NCI-H1930 (cell line): ENCODE measurements at regions not wholly inside any gene's neighbourhood (a gene's known extent, or its start where the extent isn't known, plus 50 kb on each side); places are given as distances from the start of the nearest gene placed in this dataset.

Source experiments
- DNase-seq, 2 experiments: peaks; one replicate each; lab custom pipeline; 2025; lab: John Stamatoyannopoulos, UW

- no peak for DNase-seq
Observed at GRCh38 chr9:7984203-7984602, 184.6 kb upstream of the DMAC1 start.

DNA sequence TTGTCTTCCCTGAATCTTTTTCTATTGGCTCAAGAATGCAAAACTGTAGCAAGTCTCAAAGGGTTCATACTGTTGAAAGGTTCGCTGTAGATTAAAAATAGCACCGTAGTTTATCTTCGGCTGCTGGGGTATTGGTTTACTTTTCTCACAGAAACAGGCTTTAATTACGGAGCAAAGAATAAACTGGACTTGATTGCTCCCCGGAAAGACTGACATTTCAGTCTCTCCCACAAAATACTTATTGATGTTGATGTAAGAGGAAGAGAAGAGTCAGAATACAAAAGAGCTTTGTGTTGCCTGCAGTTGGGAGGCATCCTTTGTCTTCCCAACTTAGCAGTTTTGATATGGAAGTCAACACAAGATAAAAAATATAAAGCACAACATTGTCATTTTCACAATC, 183.9 kb upstream of the DMAC1 start:
- peak; percentile 64 to 73 for DNase-seq

DNA sequence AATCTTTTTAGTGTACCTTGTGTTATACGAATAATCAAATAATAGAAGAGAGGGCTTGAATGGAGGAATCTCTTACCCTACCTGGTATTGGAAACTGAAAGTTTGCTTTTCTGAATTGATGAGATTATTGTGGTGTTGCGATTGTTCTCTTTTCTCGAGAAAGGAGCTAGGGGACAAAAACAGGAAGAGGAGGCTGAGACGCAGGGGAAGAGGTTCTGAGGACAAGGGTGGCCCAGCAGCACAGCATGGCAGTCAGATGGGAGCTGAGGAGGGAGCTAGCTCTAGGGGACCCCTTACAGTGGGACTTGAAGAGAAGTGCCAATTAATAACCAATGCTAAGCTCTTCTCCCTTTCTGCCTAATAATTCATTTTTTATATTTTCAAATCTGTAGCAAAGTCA, 183.3 kb upstream of the DMAC1 start:
- DNase-seq, result no peak

DNA sequence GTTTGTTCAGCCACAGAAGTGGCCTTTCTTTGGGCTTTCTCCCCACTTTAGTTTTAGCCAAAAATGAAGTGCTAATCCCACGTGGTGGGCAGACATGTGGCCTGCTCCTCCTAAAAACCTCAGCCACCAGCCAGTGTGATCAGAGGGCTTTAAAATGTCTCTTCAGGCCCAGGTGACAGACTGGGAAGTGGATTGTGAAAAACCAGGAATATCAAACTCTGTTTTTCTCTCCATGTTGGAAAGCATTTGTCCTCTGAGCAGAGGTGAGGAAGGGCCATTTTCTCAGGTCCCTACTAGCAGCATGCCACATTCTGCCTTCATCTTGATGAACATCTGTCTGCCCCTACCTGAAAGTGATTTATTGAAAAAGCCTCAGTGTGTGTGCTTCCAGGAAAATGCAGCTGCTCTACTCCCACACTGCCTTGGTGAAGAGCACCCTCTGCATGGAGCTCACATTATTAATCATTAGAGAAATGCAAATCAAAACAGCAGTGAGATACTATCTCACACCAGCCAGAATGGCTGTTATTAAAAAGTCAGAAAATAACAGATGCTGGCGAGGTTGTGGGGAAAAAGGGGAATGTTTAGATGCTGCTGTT, 181.2 kb upstream of the DMAC1 start:
- no peak for DNase-seq

DNA sequence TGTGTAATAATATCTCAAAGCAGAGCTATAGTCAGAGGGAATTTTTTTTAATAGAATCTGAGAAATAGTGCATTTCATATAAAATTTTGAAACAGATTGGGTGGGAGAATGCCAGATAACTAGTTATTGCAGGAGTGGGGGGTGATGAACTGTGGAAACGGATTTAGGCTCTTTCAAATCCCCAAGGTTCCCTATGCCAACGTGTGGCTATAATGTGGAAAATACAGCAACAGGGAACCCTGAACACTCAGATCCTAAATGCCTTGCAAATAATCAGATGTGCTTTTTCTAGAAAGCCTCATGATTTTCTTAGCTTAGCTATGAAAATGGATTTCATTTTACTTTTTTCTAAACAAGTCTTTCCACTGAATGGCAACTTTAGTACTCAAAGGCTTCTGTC, 180.5 kb upstream of the DMAC1 start:
- DNase-seq, result no peak

DNA sequence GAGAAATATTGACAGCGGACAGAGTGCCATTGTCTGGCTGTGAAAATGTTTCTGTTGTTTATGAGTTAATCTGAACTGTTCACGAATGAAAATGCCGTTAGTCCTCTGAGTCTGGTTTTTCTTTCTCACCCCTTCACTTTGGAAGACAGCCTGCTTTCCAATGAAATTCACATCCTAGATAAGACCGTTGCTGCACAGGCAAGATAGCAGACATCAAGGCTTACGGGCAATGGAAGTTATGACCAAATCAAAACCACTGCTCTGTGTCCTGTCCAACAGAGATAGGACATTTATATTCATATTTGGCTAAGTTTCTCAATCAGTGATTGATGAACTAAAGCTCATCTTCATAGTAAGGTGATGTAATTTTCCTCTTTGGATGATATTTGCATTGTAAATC, 180.0 kb upstream of the DMAC1 start:
- DNase-seq, result no peak

DNA sequence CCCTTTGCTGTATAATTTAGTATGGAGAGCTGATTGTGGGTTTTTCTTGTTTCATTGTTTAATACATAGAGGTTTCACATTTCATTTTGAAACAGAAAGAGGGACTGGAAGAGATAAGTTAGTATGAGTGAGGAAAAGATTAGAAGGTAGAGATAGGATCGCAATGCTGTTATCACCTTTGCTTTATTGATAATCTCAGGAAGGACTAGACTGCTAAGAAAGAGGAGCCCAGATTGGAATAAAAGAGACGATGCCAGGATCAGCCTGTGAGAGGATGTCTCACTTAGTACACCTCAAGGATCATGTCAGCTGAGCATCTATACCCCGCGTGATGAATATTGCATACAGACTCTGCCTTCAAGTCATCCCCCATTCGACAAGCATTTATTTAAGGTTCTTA, 178.0 kb upstream of the DMAC1 start:
- no peak for DNase-seq

DNA sequence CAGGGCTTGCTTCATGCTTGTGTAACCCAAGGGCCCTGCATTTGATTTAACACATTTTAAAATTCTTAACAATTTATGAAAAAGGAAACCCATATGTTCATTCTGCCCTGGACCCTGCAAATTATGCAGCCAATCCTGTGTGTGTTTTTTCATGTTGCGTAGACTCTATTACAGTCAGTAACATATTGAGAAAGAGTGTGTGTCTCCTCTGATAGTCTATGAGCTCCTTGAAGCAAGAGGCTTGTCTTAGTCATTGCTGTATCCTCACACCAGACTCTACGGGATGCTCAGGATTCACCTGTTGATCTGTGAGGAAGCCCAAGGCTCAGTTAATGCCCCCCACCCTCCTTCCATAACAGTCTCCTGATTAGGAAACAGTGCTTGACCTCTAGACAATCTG, 177.3 kb upstream of the DMAC1 start:
- no peak for DNase-seq

GRCh38 chr9:7976167-7976755, 176.7 kb upstream of the DMAC1 start:
- no peak for DNase-seq

- DNase-seq, result no peak
Observed at GRCh38 chr9:7975336-7975735, 175.8 kb upstream of the DMAC1 start.

DNA sequence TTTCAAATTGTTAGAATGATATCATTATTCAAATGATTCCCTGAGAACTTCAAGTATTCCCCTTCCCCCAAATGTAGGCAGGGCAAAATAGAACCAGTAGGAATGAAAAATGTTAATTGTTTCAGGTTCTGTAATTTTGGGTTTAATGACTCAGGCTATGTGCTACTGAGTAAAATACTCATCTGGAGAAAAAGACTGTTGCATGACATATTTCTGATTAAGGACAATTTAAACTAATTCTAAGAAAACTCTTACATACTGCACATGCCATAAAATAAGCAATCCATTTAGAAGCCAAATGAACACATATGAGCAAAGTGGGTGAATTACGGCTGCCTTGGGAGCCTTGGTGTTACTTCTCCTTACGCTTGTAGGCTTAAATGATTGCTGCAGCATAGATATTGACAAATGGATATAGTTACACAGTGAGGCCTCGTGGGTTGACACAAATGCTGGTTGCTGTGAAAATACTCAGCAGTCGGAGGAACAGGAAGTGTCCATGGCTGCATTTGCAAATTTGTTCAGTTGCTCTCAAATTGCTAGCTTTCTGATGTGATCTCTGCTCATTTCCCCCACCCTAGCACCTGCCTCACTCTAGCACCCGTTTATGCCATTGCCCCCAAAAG, 174.9 kb upstream of the DMAC1 start:
- DNase-seq, result peak in 1 of 2 experiments; percentile 25

GRCh38 chr9:7973123-7973522, 173.5 kb upstream of the DMAC1 start:
- no peak for DNase-seq

GRCh38 chr9:7970681-7971330, 171.2 kb upstream of the DMAC1 start:
- no peak for DNase-seq

- no peak for DNase-seq
Observed at GRCh38 chr9:7968687-7969086, 169.1 kb upstream of the DMAC1 start.

GRCh38 chr9:7967851-7968250, 168.3 kb upstream of the DMAC1 start:
- DNase-seq, result no peak

DNA sequence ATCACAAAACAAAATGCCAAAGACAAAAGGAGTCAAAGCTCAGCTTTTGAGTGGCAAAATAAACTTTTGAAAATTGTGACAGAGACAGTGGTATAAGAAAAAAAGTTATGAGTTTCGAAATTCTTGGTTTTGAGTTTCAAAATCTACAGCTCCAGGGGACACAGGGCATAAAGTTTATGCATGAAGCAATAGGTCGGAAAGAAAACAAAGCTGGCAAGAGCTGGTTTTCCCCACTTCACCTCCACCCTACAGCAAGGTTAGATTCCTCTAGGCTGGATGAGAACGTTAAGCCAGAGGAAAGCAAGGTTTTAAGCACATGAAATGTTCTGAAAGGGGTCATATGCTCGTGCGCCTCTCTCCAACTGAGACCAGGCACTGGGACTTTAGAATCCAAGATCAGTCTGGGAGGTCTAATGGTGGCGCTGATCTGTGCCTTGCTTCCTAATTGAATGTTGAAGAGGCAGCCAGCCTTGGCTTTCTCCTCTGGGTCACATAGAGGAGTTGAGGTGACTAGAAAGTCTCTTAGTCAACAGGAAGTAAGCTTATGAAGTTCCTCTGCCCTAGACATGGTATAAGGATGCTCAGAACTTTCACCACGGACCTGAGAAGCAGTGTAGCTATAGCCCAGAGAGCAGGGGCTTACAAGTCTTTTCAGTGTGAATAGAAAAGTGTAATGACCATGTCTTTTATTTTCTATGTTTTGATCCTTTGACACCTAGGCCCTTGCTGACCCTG, 167.7 kb upstream of the DMAC1 start:
- no peak for DNase-seq

GRCh38 chr9:7965063-7965462, 165.5 kb upstream of the DMAC1 start:
- no peak for DNase-seq

DNA sequence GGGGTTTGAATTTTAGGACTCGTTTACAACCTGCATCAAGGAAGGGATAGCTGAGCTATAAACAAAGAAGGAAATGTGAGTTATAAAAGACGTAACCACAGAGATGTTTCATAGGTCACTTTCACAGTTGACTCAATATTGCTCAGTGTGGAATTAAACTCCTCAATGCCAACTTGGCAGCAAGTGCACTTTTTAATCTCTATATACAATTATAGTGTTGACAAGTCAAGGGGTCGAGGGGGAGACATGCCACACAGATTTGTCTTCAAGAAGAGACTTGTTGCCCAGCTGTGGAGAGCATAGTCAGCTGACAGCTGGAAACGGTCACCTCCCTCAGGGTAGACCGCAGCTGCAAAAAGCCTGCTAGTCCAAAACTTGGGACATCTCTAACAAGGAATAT, 163.4 kb upstream of the DMAC1 start:
- DNase-seq, result no peak

GRCh38 chr9:7961076-7961475, 161.5 kb upstream of the DMAC1 start:
- no peak for DNase-seq

GRCh38 chr9:7960320-7961050, 160.9 kb upstream of the DMAC1 start:
- no peak for DNase-seq

- no peak for DNase-seq
Observed at GRCh38 chr9:7957803-7958202, 158.2 kb upstream of the DMAC1 start.

DNA sequence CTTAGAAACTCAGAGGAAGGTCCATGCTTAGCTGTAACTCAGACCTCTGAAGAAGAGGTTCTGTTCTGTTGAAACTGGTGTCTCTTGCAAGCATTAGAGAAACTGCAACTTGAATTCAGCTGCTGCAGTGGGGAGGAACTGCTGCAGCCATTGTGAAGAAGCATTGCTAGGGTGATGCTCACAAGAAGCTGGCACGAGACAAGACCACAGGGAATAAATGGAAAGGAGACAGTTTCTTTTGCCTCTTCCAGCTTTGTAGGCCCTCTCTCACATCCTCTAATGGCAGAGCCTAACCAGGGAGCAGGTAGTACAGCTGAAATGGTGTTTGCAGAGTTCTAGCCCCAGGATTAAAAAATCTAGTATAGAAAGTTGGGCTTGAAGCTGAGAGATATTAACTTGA, 148.0 kb upstream of the DMAC1 start:
- DNase-seq, result no peak
